ENCODE measurements at regions not wholly inside any gene's neighbourhood (a gene's known extent, or its start where the extent isn't known, plus 50 kb on each side); places are given as distances from the start of the nearest gene placed in this dataset.

- TF ChIP-seq, protein P1, sequence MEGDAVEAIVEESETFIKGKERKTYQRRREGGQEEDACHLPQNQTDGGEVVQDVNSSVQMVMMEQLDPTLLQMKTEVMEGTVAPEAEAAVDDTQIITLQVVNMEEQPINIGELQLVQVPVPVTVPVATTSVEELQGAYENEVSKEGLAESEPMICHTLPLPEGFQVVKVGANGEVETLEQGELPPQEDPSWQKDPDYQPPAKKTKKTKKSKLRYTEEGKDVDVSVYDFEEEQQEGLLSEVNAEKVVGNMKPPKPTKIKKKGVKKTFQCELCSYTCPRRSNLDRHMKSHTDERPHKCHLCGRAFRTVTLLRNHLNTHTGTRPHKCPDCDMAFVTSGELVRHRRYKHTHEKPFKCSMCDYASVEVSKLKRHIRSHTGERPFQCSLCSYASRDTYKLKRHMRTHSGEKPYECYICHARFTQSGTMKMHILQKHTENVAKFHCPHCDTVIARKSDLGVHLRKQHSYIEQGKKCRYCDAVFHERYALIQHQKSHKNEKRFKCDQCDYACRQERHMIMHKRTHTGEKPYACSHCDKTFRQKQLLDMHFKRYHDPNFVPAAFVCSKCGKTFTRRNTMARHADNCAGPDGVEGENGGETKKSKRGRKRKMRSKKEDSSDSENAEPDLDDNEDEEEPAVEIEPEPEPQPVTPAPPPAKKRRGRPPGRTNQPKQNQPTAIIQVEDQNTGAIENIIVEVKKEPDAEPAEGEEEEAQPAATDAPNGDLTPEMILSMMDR (IDR thresholded peaks at IDR 0.05; ENCODE audit: insufficient read depth, low read depth, low read length), result no peak
- TF ChIP-seq EZH2 (IDR thresholded peaks at IDR 0.05; ENCODE audit: insufficient read depth, low read length), result no peak
These were observed 110.4 kb downstream of the BANF2 start for GRCh38 chr20:17810062-17810631.
